ENCODE measurements at regions not wholly inside any gene's neighbourhood (a gene's known extent, or its start where the extent isn't known, plus 50 kb on each side); places are given as distances from the start of the nearest gene placed in this dataset.
"Not testable (repeated sequence)": the region's sequence is repeated elsewhere in the genome, so short reads cannot be mapped to it uniquely, and the experiment has no call there.

- not testable (repeated sequence) for TF ChIP-seq CHD4 (IDR thresholded peaks at IDR 0.05; ENCODE audit: borderline replicate concordance); JUNB (IDR thresholded peaks at IDR 0.05); CTCF (IDR thresholded peaks at IDR 0.05); BCL3 (IDR thresholded peaks at IDR 0.05); JUN (IDR thresholded peaks at IDR 0.05); POLR2A (IDR thresholded peaks at IDR 0.05; ENCODE audit: low read length); ATOH8 (CRISPR knock-in tag; IDR thresholded peaks at IDR 0.05; ENCODE audit: low read depth); SMC3 (IDR thresholded peaks at IDR 0.05); KDM1A (IDR thresholded peaks at IDR 0.05; ENCODE audit: low read depth); CHD2 (IDR thresholded peaks at IDR 0.05; ENCODE audit: low read length, partially characterized antibody)
Observed at GRCh38 chr2:87658976-87659375, 88.9 kb upstream of the PLGLB2 start.
